ENCODE measurements at regions not wholly inside any gene's neighbourhood (a gene's known extent, or its start where the extent isn't known, plus 50 kb on each side); places are given as distances from the start of the nearest gene placed in this dataset.

DNA sequence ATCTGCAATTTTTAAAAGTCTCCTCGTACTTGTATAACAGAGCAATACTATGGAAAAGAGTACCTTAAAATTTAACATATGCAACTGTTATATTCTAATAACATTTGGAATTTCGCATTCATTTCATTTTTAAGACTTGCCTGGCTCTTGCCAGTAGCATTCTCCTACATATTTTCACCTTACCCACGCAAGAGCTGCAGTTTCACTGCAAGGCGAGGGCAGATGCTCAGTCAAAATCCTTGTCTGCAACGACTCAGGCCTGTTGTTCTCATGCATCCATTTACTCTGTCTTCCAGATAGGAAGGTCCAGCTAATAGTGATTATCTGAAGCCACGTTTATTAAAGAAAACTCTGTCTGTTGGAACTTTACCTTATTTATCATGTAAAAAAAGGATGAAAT is 227.0 kb upstream of the RFC3 start:
- H2BK5ac ChIP-seq (ENCODE audit: low read depth, low read length, poor library complexity, severe bottlenecking): no peak overlapping the region
- no peak overlapping the region for H3K4me2 ChIP-seq (ENCODE audit: low read length, poor library complexity, severe bottlenecking)
- H4K91ac ChIP-seq (ENCODE audit: low read length): no peak overlapping the region
- H3K4me3 ChIP-seq (ENCODE audit: insufficient read depth in 1 of 2, low read depth in 1 of 2, low read length in 2 of 2): no peak overlapping the region
- H2AFZ ChIP-seq (ENCODE audit: low read depth, low read length): no peak overlapping the region
- no peak overlapping the region for H3K18ac ChIP-seq (ENCODE audit: low read depth in 1 of 2, low read length in 2 of 2)
- no peak overlapping the region for H2BK15ac ChIP-seq (ENCODE audit: low read depth, poor library complexity, severe bottlenecking)
- no peak overlapping the region for H2BK120ac ChIP-seq (ENCODE audit: low read depth, low read length)
- H3K36me3 ChIP-seq (ENCODE audit: control insufficient read depth in 1 of 2, insufficient read depth in 2 of 2, low read depth in 1 of 2, low read length in 2 of 2): no peaks in the 10 kb centered on the region
- no peaks in the 10 kb centered on the region for H3K27me3 ChIP-seq (ENCODE audit: control insufficient read depth in 1 of 2, insufficient read depth in 1 of 2, low read length in 2 of 2)
- no peaks in the 10 kb centered on the region for H3K79me1 ChIP-seq (replicated peaks; ENCODE audit: low read length, poor library complexity, severe bottlenecking)
- 96% methylated on average over 5 of the region's 6 CpGs for WGBS
- H3K4me1 ChIP-seq (ENCODE audit: control insufficient read depth, insufficient read depth, low read depth, low read length): no peaks in the 10 kb centered on the region
- no peak for DNase-seq
- no peak overlapping the region for H3K27ac ChIP-seq (ENCODE audit: low read length, poor library complexity, severe bottlenecking)
- H4K8ac ChIP-seq (ENCODE audit: low read length): no peak overlapping the region
- no peak overlapping the region for H3K9ac ChIP-seq (ENCODE audit: low read length)
- H3K23ac ChIP-seq (ENCODE audit: low read length in 2 of 2): no peak overlapping the region
- H3K9me3 ChIP-seq (ENCODE audit: control insufficient read depth, low read length): no peaks in the 10 kb centered on the region
- no peak overlapping the region for H3K14ac ChIP-seq (ENCODE audit: low read length in 2 of 2)
- no peak overlapping the region for H2AK5ac ChIP-seq (ENCODE audit: low read length, severe bottlenecking)
- H3K4ac ChIP-seq (ENCODE audit: low read depth in 1 of 2, low read length in 2 of 2): no peak overlapping the region
- no peak overlapping the region for H2BK12ac ChIP-seq (ENCODE audit: low read length in 2 of 2)

DNA sequence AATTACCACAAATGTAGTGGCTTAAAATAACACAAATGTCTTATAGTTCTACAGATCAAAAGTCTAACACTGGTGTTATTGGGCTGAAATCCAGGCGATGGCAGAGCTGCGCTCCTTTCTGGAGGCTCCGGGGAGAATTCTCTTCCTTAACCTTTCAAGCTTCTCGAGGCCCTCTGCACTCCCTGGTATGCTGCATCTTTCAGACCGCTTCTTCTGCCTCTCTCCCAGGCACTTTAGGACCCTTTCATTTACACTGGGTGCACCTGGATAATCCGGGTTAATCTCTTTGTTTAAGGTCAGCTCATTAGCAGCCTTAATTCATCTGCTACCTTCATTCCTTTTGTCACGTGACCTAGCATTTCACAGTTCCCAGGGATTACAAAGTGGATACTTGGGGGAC is 211.3 kb upstream of the RFC3 start:
- Histone ChIP-seq H3K9ac (ENCODE audit: low read length) (no peak overlapping the region), H3K14ac (ENCODE audit: low read length in 2 of 2) (no peak overlapping the region), H3K4me2 (ENCODE audit: low read length, poor library complexity, severe bottlenecking) (no peak overlapping the region), H3K9me3 (ENCODE audit: control insufficient read depth, low read length) (no peaks in the 10 kb centered on the region), H2BK5ac (ENCODE audit: low read depth, low read length, poor library complexity, severe bottlenecking) (no peak overlapping the region), H2BK12ac (ENCODE audit: low read length in 2 of 2) (no peak overlapping the region), H3K79me1 (replicated peaks; ENCODE audit: low read length, poor library complexity, severe bottlenecking) (no peaks in the 10 kb centered on the region), H3K4me1 (ENCODE audit: control insufficient read depth, insufficient read depth, low read depth, low read length) (peaks cover 5% of the 10 kb centered on the region), H2BK120ac (ENCODE audit: low read depth, low read length) (no peak overlapping the region), H3K18ac (ENCODE audit: low read depth in 1 of 2, low read length in 2 of 2) (no peak overlapping the region), H4K91ac (ENCODE audit: low read length) (no peak overlapping the region), H3K27ac (ENCODE audit: low read length, poor library complexity, severe bottlenecking) (no peak overlapping the region), H3K23ac (ENCODE audit: low read length in 2 of 2) (no peak overlapping the region), H3K36me3 (ENCODE audit: control insufficient read depth in 1 of 2, insufficient read depth in 2 of 2, low read depth in 1 of 2, low read length in 2 of 2) (no peaks in the 10 kb centered on the region), H4K8ac (ENCODE audit: low read length) (no peak overlapping the region), H2BK15ac (ENCODE audit: low read depth, poor library complexity, severe bottlenecking) (no peak overlapping the region), H2AK5ac (ENCODE audit: low read length, severe bottlenecking) (no peak overlapping the region), H2AFZ (ENCODE audit: low read depth, low read length) (no peak overlapping the region), H3K4me3 (ENCODE audit: insufficient read depth in 1 of 2, low read depth in 1 of 2, low read length in 2 of 2) (no peak overlapping the region), H3K4ac (ENCODE audit: low read depth in 1 of 2, low read length in 2 of 2) (no peak overlapping the region), H3K27me3 (ENCODE audit: control insufficient read depth in 1 of 2, insufficient read depth in 1 of 2, low read length in 2 of 2) (no peaks in the 10 kb centered on the region)
- WGBS: 30% methylated on average over 7 of the region's 7 CpGs
- DNase-seq: peak; percentile 41

DNA sequence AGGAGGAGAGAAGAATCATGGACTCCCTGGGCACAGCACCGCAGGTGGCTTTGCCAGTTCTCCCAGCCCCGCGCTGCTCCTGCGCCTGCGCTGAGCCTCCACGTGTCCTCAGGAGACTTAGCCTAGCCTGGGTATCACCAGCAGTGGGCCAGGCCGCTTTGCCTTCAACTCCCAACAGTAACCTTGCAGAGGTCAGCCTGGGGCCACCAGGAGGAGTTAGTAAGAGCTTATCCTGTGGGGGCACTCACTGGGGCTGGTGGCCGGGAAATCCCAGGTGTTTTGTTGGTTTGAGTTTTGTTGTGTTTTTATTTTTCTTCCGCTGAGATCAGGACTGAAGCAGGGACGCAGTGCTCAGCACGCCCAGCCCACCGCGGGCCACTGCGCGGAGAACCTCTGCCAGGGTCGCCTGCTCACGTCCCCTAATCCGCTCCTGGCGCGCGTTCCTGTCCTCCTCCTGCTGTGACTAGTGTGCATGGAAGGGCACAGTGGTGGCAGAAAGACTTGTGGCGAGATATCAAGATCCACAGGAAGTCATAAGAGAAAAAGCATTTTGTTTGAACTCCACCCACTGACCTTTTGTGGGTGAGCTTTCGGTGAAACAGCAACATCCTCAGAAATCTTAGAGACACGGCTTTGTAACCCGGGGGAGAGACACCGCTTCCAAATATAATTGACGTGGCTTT is 207.4 kb upstream of the RFC3 start:
- Histone ChIP-seq H3K79me1 (replicated peaks; ENCODE audit: low read length, poor library complexity, severe bottlenecking) (no peaks in the 10 kb centered on the region), H2BK12ac (ENCODE audit: low read length in 2 of 2) (no peak overlapping the region), H3K27me3 (ENCODE audit: control insufficient read depth in 1 of 2, insufficient read depth in 1 of 2, low read length in 2 of 2) (no peaks in the 10 kb centered on the region), H3K9me3 (ENCODE audit: control insufficient read depth, low read length) (no peaks in the 10 kb centered on the region), H3K4me2 (ENCODE audit: low read length, poor library complexity, severe bottlenecking) (peak overlapping the region; percentile 49), H2AK5ac (ENCODE audit: low read length, severe bottlenecking) (peak overlapping the region; percentile 86), H4K91ac (ENCODE audit: low read length) (peak overlapping the region; percentile 62), H3K4me1 (ENCODE audit: control insufficient read depth, insufficient read depth, low read depth, low read length) (peaks cover 5% of the 10 kb centered on the region), H3K27ac (ENCODE audit: low read length, poor library complexity, severe bottlenecking) (peak overlapping the region; percentile 86), H3K4ac (ENCODE audit: low read depth in 1 of 2, low read length in 2 of 2) (no peak overlapping the region), H4K8ac (ENCODE audit: low read length) (no peak overlapping the region), H3K36me3 (ENCODE audit: control insufficient read depth in 1 of 2, insufficient read depth in 2 of 2, low read depth in 1 of 2, low read length in 2 of 2) (no peaks in the 10 kb centered on the region), H2BK5ac (ENCODE audit: low read depth, low read length, poor library complexity, severe bottlenecking) (no peak overlapping the region), H2BK120ac (ENCODE audit: low read depth, low read length) (no peak overlapping the region), H3K18ac (ENCODE audit: low read depth in 1 of 2, low read length in 2 of 2) (peak overlapping the region in 1 of 2 experiments; percentile 46), H3K4me3 (ENCODE audit: insufficient read depth in 1 of 2, low read depth in 1 of 2, low read length in 2 of 2) (no peak overlapping the region), H3K14ac (ENCODE audit: low read length in 2 of 2) (peak overlapping the region in 1 of 2 experiments; percentile 3), H3K9ac (ENCODE audit: low read length) (no peak overlapping the region), H3K23ac (ENCODE audit: low read length in 2 of 2) (no peak overlapping the region), H2AFZ (ENCODE audit: low read depth, low read length) (no peak overlapping the region), H2BK15ac (ENCODE audit: low read depth, poor library complexity, severe bottlenecking) (no peak overlapping the region)
- DNase-seq: no peak
- WGBS: 91% methylated on average over 27 of the region's 27 CpGs

DNA sequence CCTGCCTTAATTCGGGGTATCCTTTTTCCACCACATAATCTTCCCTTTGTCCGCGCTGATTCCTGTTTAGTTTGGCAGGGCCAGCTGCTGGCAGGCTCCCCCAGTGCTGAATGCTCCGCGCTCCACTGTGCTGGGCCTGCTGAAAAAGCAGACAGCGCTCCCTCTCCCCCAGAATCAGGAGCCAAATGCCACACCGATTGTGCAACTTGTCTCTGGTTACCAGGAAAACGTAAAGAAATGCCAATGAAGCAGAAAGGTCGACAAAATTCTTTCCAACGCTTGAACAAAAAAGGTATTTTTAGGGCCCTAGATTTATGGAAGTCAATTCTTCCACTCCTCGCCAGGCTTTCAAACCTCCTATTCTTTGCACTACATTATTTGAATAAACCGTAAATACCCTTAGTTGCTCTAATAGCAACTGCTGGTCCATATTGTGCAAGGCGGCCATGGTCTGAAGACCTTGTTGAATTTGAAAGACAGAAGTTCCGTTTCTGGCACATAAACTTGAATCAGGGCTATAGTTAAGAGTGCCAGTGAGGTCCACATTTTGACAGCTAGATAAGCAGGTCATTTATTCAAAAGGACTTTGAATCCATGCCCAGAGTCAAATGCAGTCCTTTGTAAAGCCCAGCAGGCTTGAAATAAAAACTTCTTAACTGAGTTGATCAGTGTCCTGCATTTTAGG is 206.7 kb upstream of the RFC3 start:
- Histone ChIP-seq H3K4me2 (ENCODE audit: low read length, poor library complexity, severe bottlenecking) (peak overlapping the region; percentile 49), H3K9me3 (ENCODE audit: control insufficient read depth, low read length) (no peaks in the 10 kb centered on the region), H2AFZ (ENCODE audit: low read depth, low read length) (no peak overlapping the region), H3K4ac (ENCODE audit: low read depth in 1 of 2, low read length in 2 of 2) (no peak overlapping the region), H3K27ac (ENCODE audit: low read length, poor library complexity, severe bottlenecking) (peak overlapping the region; percentile 86), H3K79me1 (replicated peaks; ENCODE audit: low read length, poor library complexity, severe bottlenecking) (no peaks in the 10 kb centered on the region), H4K91ac (ENCODE audit: low read length) (no peak overlapping the region), H3K4me1 (ENCODE audit: control insufficient read depth, insufficient read depth, low read depth, low read length) (peaks cover 5% of the 10 kb centered on the region), H2BK12ac (ENCODE audit: low read length in 2 of 2) (no peak overlapping the region), H2BK5ac (ENCODE audit: low read depth, low read length, poor library complexity, severe bottlenecking) (no peak overlapping the region), H3K36me3 (ENCODE audit: control insufficient read depth in 1 of 2, insufficient read depth in 2 of 2, low read depth in 1 of 2, low read length in 2 of 2) (no peaks in the 10 kb centered on the region), H3K4me3 (ENCODE audit: insufficient read depth in 1 of 2, low read depth in 1 of 2, low read length in 2 of 2) (no peak overlapping the region), H3K9ac (ENCODE audit: low read length) (no peak overlapping the region), H3K23ac (ENCODE audit: low read length in 2 of 2) (no peak overlapping the region), H2BK15ac (ENCODE audit: low read depth, poor library complexity, severe bottlenecking) (no peak overlapping the region), H3K14ac (ENCODE audit: low read length in 2 of 2) (no peak overlapping the region), H2AK5ac (ENCODE audit: low read length, severe bottlenecking) (no peak overlapping the region), H3K18ac (ENCODE audit: low read depth in 1 of 2, low read length in 2 of 2) (no peak overlapping the region), H3K27me3 (ENCODE audit: control insufficient read depth in 1 of 2, insufficient read depth in 1 of 2, low read length in 2 of 2) (no peaks in the 10 kb centered on the region), H4K8ac (ENCODE audit: low read length) (no peak overlapping the region), H2BK120ac (ENCODE audit: low read depth, low read length) (no peak overlapping the region)
- WGBS: 91% methylated on average over 14 of the region's 14 CpGs
- DNase-seq: no peak
